ENCODE measurements at regions not wholly inside any gene's neighbourhood (a gene's known extent, or its start where the extent isn't known, plus 50 kb on each side); places are given as distances from the start of the nearest gene placed in this dataset.

GRCh38 chr15:70379938-70380883 is 282.5 kb upstream of the TLE3 start:
- TF ChIP-seq CTCF (IDR thresholded peaks at IDR 0.05) (no peak), POLR2A (IDR thresholded peaks at IDR 0.05) (no peak), POLR2AphosphoS5 (IDR thresholded peaks at IDR 0.05) (no peak), EP300 (IDR thresholded peaks at IDR 0.05; ENCODE audit: low read depth) (no peak)

Data from transverse colon (tissue), 4 donors.